GM04504 (cell line): ENCODE measurements at regions not wholly inside any gene's neighbourhood (a gene's known extent, or its start where the extent isn't known, plus 50 kb on each side); places are given as distances from the start of the nearest gene placed in this dataset.

ENCODE experiments used
- DNase-seq: peaks from one replicate; pipeline ENCODE4 v3.0.0-alpha.2; 2012; ENCODE audit warnings: low read depth

DNA sequence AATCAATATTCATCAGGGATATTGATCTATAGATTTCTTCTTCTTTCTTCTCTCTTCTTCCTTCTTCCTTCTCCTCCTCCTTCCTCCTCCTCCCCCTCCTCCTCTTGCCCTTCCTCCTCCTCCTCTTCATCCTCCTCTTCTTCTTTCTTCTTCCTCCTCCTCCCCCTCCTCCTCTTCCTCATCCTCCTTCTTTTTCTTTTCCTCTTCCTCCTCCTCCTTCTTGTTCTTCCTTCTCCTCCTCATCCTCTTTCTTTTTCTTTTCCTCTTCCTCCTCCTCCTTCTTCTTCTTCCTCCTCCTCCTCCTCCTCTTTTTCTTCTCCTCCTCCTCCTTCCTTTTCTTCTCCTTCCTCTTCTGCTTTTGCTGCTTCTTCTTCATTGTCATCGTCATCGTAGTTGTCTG, 52.4 kb upstream of the SERINC1 start:
- no peak for DNase-seq

DNA sequence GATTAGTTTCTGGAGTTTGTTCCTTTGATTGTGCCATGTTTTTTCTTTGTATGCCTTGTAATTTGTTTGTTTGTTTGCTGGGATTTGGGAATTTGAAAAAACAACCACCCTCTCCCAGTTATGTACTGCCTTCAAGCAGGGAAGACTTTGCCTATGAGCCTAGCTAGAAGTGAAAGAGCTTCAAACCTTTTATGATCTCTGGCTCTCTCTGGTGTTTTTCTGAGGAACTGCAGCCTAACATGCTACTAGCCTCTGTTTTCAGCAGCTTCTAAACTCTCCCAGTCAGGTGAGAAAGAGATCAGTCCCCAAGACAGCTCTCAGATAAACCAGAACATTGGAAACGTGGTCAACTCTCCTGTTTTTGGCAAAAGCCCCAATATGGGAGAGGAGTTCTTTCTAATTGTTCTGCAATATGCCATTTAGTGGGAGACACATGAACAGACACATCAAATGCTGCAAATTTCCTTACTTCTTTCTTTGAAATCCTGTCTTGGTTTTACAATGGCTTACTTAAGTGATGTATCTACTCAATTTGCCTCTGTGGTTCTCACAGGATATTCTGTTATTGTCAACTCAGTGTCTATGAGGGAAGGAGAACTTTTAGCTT, 58.9 kb upstream of the SERINC1 start:
- peak; percentile 35 for DNase-seq

DNA sequence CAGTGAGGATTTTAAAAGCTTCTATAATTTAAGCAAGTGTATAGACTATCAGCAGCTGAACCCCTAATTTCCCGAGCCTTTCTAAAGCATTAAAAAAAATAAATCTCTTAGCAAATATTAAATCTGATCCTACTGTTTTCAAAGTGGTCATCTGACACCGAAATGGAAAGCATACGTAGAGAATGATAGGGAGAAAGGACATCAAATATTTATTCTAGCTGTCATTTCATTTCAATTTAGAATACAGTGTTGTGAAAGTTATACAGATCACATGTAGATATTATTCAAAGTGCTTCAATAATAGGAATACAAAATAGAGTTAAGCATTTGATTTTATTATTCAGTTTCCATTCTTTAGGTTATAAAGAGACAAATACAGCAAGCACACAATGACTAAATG, 61.9 kb upstream of the PKIB start:
- DNase-seq: no peak

DNA sequence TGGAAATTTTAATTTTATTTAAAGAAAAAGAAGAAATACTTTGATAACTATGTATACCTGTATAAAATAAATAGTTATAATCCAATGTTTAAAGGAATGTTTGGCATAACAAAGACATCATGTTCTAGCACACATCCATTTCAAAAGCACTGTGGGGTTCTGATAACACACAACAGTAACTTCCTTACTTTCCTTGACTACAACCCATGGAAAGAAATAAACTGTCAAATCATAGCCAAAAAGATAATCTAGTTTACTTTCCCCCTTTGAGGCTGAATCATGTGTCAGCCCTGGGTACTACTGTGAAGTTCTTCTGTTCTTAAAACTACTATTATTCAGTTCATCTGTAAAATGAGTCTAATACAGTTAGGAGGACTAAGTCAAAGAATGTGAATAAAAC, 61.4 kb upstream of the PKIB start:
- DNase-seq: no peak

GRCh38 chr6:122553697-122554096, 56.5 kb upstream of the PKIB start:
- DNase-seq: no peak

DNA sequence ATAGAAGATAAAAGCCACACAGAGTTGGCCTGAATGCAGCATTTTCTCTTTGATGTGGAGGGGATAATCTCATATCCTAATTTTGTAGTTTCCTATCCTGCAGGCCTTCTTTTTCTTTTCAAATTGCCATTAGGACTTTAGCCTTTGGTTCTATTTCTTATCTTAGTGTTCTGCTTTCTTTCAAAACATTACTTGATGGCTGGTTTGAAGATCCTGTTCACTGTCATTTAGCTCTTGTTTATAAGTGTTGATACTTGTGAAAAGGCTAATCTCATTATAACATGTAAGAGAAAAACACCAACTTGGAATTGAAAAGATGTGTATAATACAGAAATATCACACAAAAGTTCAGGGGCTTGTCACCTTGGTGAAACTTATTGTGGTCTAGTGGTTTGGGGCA, 54.6 kb upstream of the PKIB start:
- no peak for DNase-seq

- no peak for DNase-seq
These were observed 52.1 kb upstream of the PKIB start for GRCh38 chr6:122558080-122558479.
